MM.1S (cell line): ENCODE measurements at regions not wholly inside any gene's neighbourhood (a gene's known extent, or its start where the extent isn't known, plus 50 kb on each side); places are given as distances from the start of the nearest gene placed in this dataset.

ENCODE experiments used
- DNase-seq: peaks from one replicate; pipeline ENCODE4 v3.0.0-alpha.2; 2015
- H2AFZ ChIP-seq: fragments of 300-600 bp; sonication (generic); 2 replicates; pipeline ENCODE4 v1.6.0; 2016; ENCODE audit warnings: antibody characterized with exemption, low read length
- H3F3A ChIP-seq: fragments of 300-600 bp; sonication (generic); 2 replicates; pipeline ENCODE4 v1.6.1; 2016; ENCODE audit warnings: mild to moderate bottlenecking, antibody characterized with exemption, low read length, moderate library complexity, mixed read lengths; ENCODE audit not compliant: insufficient read depth
- H3K27ac ChIP-seq: fragments of 300-600 bp; sonication (generic); 2 replicates; pipeline ENCODE4 v1.5.1; 2016; ENCODE audit warnings: mild to moderate bottlenecking, low read length
- H3K27me3 ChIP-seq: fragments of 300-600 bp; sonication (generic); replicated peaks from 2 replicates; pipeline ENCODE4 v1.6.0; 2016; ENCODE audit warnings: low read length; ENCODE audit not compliant: insufficient read depth
- H3K36me3 ChIP-seq: fragments of 300-600 bp; sonication (generic); replicated peaks from 2 replicates; pipeline ENCODE4 v1.6.1; 2016; ENCODE audit warnings: mild to moderate bottlenecking, low read length, mixed read lengths; ENCODE audit not compliant: insufficient read depth
- H3K4me1 ChIP-seq: fragments of 300-600 bp; sonication (generic); 2 replicates; pipeline ENCODE4 v1.6.1; 2016; ENCODE audit warnings: low read length, mixed read lengths
- H3K4me2 ChIP-seq: fragments of 300-600 bp; sonication (generic); 2 replicates; pipeline ENCODE4 v1.6.0; 2016; ENCODE audit warnings: low read depth, low read length
- H3K4me3 ChIP-seq: fragments of 300-600 bp; sonication (generic); 2 replicates; pipeline ENCODE4 v1.5.1; 2016; ENCODE audit warnings: low read length, mixed read lengths
- H3K79me2 ChIP-seq: fragments of 300-600 bp; sonication (generic); 2 replicates; pipeline ENCODE4 v1.6.1; 2016; ENCODE audit warnings: mixed run types, low read length, mixed read lengths
- H3K9ac ChIP-seq: fragments of 300-600 bp; sonication (generic); 2 replicates; pipeline ENCODE4 v1.6.1; 2016; ENCODE audit warnings: low read length, mixed read lengths
- H3K9me2 ChIP-seq: fragments of 300-600 bp; sonication (generic); replicated peaks from 2 replicates; pipeline ENCODE4 v1.6.1; 2016; ENCODE audit warnings: mild to moderate bottlenecking, low read length, mixed read lengths; ENCODE audit not compliant: insufficient read depth
- H3K9me3 ChIP-seq: fragments of 300-600 bp; sonication (generic); replicated peaks from 2 replicates; pipeline ENCODE4 v1.6.1; 2016; ENCODE audit warnings: mild to moderate bottlenecking, low read length, mixed read lengths; ENCODE audit not compliant: insufficient read depth
- H4K20me1 ChIP-seq: fragments of 300-600 bp; sonication (generic); 2 replicates; pipeline ENCODE4 v1.6.1; 2016; ENCODE audit warnings: mild to moderate bottlenecking, low read length, moderate library complexity, mixed read lengths; ENCODE audit not compliant: insufficient read depth
- EZH2 ChIP-seq: fragments of 300-600 bp; sonication (generic); optimal IDR thresholded peaks from 2 replicates; pipeline ENCODE3; 2017; ENCODE audit warnings: low read depth, mild to moderate bottlenecking, antibody characterized with exemption, low read length, mixed read lengths
- EZH2phosphoT487 ChIP-seq: fragments of 300-600 bp; sonication (generic); IDR thresholded peaks from 2 replicates; pipeline ENCODE4 v1.6.1; 2018; ENCODE audit warnings: antibody characterized with exemption, low read length
- TF ChIP-seq, protein P1 (sequence below): fragments of 300-600 bp; sonication (generic); IDR thresholded peaks from 2 replicates; pipeline ENCODE4 v1.5.1; 2016; ENCODE audit warnings: antibody characterized with exemption, low read length, mixed read lengths

DNA sequence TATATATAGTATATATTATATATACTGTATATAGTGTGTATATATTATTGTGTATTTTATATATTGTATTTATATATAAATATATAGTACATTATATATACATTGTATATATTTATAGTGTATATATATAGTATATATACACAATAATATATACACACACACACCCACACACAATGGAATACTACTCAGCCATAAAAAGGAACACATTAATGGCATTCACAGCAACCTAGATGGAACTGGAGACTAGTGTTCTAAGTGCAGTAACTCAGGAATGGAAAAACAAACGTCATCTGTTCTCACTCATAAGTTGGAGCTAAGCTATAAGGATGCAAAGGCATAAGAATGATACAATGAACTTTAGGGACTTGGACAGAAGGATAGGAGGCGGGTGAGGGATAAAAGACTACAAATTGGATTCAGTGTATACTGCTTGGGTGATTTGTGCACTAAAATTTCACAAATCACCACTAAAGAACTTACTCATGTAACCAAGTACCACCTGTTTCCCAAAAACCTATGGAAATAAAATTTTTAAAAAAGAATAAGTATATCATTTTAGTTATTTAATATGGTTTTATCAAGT, 201.9 kb upstream of the CDH11 start:
- Histone ChIP-seq H3K4me2 (no peak overlapping the region), H4K20me1 (no peaks in the 10 kb centered on the region), H3K36me3 (no peaks in the 10 kb centered on the region), H3K79me2 (no peaks in the 10 kb centered on the region), H2AFZ (no peak overlapping the region), H3F3A (no peaks in the 10 kb centered on the region), H3K27me3 (no peaks in the 10 kb centered on the region), H3K4me3 (no peak overlapping the region), H3K4me1 (no peaks in the 10 kb centered on the region), H3K27ac (no peak overlapping the region), H3K9me3 (no peaks in the 10 kb centered on the region), H3K9me2 (no peaks in the 10 kb centered on the region), H3K9ac (no peak overlapping the region)
- DNase-seq = no peak
- TF ChIP-seq EZH2 (no peak), EZH2phosphoT487 (no peak)
- TF ChIP-seq, protein P1, sequence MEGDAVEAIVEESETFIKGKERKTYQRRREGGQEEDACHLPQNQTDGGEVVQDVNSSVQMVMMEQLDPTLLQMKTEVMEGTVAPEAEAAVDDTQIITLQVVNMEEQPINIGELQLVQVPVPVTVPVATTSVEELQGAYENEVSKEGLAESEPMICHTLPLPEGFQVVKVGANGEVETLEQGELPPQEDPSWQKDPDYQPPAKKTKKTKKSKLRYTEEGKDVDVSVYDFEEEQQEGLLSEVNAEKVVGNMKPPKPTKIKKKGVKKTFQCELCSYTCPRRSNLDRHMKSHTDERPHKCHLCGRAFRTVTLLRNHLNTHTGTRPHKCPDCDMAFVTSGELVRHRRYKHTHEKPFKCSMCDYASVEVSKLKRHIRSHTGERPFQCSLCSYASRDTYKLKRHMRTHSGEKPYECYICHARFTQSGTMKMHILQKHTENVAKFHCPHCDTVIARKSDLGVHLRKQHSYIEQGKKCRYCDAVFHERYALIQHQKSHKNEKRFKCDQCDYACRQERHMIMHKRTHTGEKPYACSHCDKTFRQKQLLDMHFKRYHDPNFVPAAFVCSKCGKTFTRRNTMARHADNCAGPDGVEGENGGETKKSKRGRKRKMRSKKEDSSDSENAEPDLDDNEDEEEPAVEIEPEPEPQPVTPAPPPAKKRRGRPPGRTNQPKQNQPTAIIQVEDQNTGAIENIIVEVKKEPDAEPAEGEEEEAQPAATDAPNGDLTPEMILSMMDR = no peak

DNA sequence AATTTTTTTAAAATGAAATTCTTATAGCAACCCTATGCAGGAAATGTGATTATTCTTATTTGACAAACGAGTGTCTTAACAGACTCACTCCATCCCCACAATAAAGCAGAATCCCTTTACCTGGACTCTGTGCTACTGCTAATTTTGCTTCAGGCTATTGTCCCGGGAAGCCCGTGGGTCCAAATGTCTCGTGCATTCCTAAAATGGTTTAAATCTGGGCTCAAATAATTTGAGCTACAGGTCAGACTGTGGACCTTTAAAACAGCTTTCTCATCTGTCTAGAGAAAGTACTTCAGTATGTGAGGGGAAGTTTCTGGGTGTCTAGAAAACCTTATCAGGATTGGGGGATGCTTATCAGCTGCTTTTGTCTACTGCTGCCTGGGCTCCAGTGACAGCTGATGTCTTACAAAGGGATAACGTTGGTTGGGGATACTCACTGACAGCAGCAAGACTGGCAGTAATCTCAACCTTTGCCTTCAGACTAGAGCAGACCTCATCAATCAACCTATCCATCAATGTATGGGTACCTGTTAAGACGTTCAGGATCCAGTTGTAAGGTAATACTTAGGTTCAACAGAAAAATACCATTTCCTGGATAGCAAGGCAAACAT, 197.9 kb upstream of the CDH11 start:
- Histone ChIP-seq H3K9me3 (no peaks in the 10 kb centered on the region), H3K36me3 (no peaks in the 10 kb centered on the region), H2AFZ (no peak overlapping the region), H3K27me3 (no peaks in the 10 kb centered on the region), H3K79me2 (no peaks in the 10 kb centered on the region), H3K9me2 (no peaks in the 10 kb centered on the region), H3K27ac (no peak overlapping the region), H4K20me1 (no peaks in the 10 kb centered on the region), H3K4me1 (no peaks in the 10 kb centered on the region), H3K4me3 (no peak overlapping the region), H3K4me2 (no peak overlapping the region), H3K9ac (no peak overlapping the region), H3F3A (no peaks in the 10 kb centered on the region)
- TF ChIP-seq, protein P1 = no peak
- TF ChIP-seq EZH2 (no peak), EZH2phosphoT487 (no peak)
- DNase-seq = no peak

DNA sequence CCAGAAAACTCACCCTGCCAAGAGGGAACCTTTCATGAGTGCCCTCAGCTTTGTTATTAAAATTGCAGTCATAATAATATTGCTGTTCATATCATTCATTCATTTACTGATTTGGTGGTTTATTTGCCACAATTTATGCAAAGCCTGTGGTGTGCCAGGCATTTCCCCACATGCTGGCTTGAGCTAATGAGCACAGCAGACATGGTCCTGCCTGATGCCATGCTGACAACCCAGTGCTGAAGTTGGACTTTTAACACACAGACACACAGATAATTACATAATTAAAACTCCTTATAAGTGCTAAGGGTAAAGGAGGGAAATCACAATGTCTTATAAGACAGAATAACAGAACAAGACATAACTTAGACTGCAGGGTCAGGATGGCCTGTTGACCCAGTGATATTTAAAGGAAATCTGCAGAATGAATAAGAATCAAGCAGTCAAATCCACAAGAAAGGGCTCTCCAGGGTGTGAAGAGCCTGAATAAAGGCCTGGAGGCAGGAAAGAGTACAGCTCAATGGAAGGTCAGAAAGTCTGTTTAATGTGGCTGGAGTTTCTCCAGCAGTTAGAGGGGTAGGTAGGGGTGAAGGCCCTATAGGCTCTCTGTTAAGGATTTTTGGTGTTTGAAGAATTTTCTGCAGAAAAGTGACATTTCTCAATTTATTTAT, 196.9 kb upstream of the CDH11 start:
- H3K27me3 ChIP-seq = no peaks in the 10 kb centered on the region
- H4K20me1 ChIP-seq = no peaks in the 10 kb centered on the region
- no peak overlapping the region for H3K4me2 ChIP-seq
- no peaks in the 10 kb centered on the region for H3K36me3 ChIP-seq
- no peak overlapping the region for H2AFZ ChIP-seq
- H3K4me3 ChIP-seq = no peak overlapping the region
- no peaks in the 10 kb centered on the region for H3K9me2 ChIP-seq
- DNase-seq = no peak
- H3K9ac ChIP-seq = no peak overlapping the region
- no peaks in the 10 kb centered on the region for H3F3A ChIP-seq
- H3K27ac ChIP-seq = no peak overlapping the region
- H3K9me3 ChIP-seq = no peaks in the 10 kb centered on the region
- H3K4me1 ChIP-seq = no peaks in the 10 kb centered on the region
- no peaks in the 10 kb centered on the region for H3K79me2 ChIP-seq
- TF ChIP-seq EZH2 = no peak
- TF ChIP-seq EZH2phosphoT487 = no peak

DNA sequence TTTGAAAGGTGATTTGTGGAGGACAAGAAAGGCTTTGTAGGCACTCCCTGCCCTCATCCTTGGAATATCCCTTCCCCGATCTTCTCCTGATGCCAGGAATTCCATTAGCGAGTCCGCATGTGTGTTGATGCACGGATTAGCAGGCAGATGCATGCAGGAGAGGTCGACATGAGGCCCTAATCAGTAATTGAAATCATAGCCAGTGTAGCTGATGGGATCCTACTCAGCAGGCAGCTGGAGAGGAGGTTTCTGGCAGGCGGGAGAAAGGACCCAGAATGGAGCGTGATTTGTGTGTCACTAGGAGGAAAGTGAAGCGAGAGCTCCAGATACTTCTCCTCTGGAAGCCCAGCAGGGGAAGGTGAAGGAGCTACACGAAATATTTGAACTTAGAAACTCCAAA, 196.3 kb upstream of the CDH11 start:
- Histone ChIP-seq H3K79me2 (no peaks in the 10 kb centered on the region), H3K4me1 (no peaks in the 10 kb centered on the region), H3K9ac (no peak overlapping the region), H2AFZ (no peak overlapping the region), H3K36me3 (no peaks in the 10 kb centered on the region), H3K9me3 (no peaks in the 10 kb centered on the region), H3F3A (no peaks in the 10 kb centered on the region), H3K4me2 (no peak overlapping the region), H3K9me2 (no peaks in the 10 kb centered on the region), H4K20me1 (no peaks in the 10 kb centered on the region), H3K27ac (no peak overlapping the region), H3K27me3 (no peaks in the 10 kb centered on the region), H3K4me3 (no peak overlapping the region)
- no peak for TF ChIP-seq EZH2phosphoT487
- TF ChIP-seq, protein P1 = no peak
- TF ChIP-seq EZH2 = no peak
- DNase-seq = no peak
